Upper lobe of left lung (tissue), 4 donors: ENCODE measurements at regions not wholly inside any gene's neighbourhood (a gene's known extent, or its start where the extent isn't known, plus 50 kb on each side); places are given as distances from the start of the nearest gene placed in this dataset.

Experiments
- EP300 ChIP-seq, 4 donors: sonication (generic); formaldehyde crosslinking; IDR thresholded peaks; one replicate each; pipeline ENCODE4 v1.5.1; 2017; ENCODE audit warnings: antibody characterized with exemption in 4 of 4, control low read depth in 2 of 4
- POLR2A ChIP-seq, 4 donors: fragments of 450-650 bp; IDR thresholded peaks; one replicate each; pipeline ENCODE4 v1.5.1; 2016 to 2017; ENCODE audit warnings: antibody characterized with exemption in 4 of 4, mild to moderate bottlenecking in 2 of 4
- POLR2AphosphoS5 ChIP-seq, 2 donors: sonication (generic); formaldehyde crosslinking; IDR thresholded peaks; one replicate each; pipeline ENCODE4 v1.5.1; 2017; ENCODE audit warnings: antibody characterized with exemption in 2 of 2
- TF ChIP-seq, protein P1 (sequence below), 6 experiments: fragments of 450-650 bp in 4 of 6; fragments of 200-600 bp in 2 of 6; sonication (generic) in 2 of 6; IDR thresholded peaks; one replicate each; pipeline ENCODE4 v1.5.1; 2016 to 2019; ENCODE audit warnings: antibody characterized with exemption in 6 of 6

- TF ChIP-seq POLR2A (IDR thresholded peaks at IDR 0.05) (no peak), EP300 (IDR thresholded peaks at IDR 0.05) (no peak), POLR2AphosphoS5 (IDR thresholded peaks at IDR 0.05) (no peak)
- TF ChIP-seq, protein P1, sequence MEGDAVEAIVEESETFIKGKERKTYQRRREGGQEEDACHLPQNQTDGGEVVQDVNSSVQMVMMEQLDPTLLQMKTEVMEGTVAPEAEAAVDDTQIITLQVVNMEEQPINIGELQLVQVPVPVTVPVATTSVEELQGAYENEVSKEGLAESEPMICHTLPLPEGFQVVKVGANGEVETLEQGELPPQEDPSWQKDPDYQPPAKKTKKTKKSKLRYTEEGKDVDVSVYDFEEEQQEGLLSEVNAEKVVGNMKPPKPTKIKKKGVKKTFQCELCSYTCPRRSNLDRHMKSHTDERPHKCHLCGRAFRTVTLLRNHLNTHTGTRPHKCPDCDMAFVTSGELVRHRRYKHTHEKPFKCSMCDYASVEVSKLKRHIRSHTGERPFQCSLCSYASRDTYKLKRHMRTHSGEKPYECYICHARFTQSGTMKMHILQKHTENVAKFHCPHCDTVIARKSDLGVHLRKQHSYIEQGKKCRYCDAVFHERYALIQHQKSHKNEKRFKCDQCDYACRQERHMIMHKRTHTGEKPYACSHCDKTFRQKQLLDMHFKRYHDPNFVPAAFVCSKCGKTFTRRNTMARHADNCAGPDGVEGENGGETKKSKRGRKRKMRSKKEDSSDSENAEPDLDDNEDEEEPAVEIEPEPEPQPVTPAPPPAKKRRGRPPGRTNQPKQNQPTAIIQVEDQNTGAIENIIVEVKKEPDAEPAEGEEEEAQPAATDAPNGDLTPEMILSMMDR (IDR thresholded peaks at IDR 0.05) = no peak
Measured at GRCh38 chr12:113663396-113663795, 191.7 kb upstream of the LHX5 start.
